AG09309 (cell line): ENCODE measurements at regions not wholly inside any gene's neighbourhood (a gene's known extent, or its start where the extent isn't known, plus 50 kb on each side); places are given as distances from the start of the nearest gene placed in this dataset.

ENCODE experiments used
- DNase-seq: peaks from one replicate; pipeline ENCODE4 v3.0.0-alpha.2; 2010; ENCODE audit warnings: low read depth
- H3K4me3 ChIP-seq: 2 replicates; pipeline ENCODE4 v1.5.1; 2011; ENCODE audit warnings: mild to moderate bottlenecking, low read depth, low read length, moderate library complexity; ENCODE audit not compliant: control insufficient read depth
- TF ChIP-seq, protein P1 (sequence below): IDR thresholded peaks from 2 replicates; pipeline ENCODE4 v1.5.1; 2011; ENCODE audit warnings: mild to moderate bottlenecking, low read depth, low read length, inconsistent platforms; ENCODE audit not compliant: insufficient read depth, control insufficient read depth; ENCODE audit errors: missing control alignments

- H3K4me3 ChIP-seq = no peak overlapping the region
- TF ChIP-seq, protein P1, sequence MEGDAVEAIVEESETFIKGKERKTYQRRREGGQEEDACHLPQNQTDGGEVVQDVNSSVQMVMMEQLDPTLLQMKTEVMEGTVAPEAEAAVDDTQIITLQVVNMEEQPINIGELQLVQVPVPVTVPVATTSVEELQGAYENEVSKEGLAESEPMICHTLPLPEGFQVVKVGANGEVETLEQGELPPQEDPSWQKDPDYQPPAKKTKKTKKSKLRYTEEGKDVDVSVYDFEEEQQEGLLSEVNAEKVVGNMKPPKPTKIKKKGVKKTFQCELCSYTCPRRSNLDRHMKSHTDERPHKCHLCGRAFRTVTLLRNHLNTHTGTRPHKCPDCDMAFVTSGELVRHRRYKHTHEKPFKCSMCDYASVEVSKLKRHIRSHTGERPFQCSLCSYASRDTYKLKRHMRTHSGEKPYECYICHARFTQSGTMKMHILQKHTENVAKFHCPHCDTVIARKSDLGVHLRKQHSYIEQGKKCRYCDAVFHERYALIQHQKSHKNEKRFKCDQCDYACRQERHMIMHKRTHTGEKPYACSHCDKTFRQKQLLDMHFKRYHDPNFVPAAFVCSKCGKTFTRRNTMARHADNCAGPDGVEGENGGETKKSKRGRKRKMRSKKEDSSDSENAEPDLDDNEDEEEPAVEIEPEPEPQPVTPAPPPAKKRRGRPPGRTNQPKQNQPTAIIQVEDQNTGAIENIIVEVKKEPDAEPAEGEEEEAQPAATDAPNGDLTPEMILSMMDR = no peak
- no peak for DNase-seq
Observed at GRCh38 chr21:39105836-39106235, 77.4 kb downstream of the PSMG1 start.

GRCh38 chr21:39105341-39105765 lies 77.9 kb downstream of the PSMG1 start:
- no peak for DNase-seq
- no peak overlapping the region for H3K4me3 ChIP-seq
- TF ChIP-seq, protein P1 = no peak

DNA sequence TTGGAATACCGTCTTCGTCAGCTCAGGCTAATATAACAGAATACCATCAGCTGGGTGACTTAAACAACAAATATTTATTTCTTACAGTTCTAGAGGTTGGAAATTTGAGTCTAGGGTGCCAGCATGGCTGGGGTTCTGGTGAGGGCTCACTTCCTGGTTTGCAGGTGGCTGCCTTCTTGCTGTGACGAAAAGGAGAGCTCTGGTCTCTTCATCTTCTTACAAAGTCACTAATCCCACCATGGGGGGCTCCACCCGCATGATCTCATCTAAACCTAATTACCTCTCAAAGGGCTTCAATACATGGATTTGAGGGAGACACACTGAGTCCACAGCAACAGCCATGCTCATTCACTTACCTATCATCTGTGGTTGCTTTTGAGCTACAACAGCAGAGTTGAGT lies 78.3 kb downstream of the PSMG1 start:
- no peak for DNase-seq
- TF ChIP-seq, protein P1 = no peak
- no peak overlapping the region for H3K4me3 ChIP-seq

DNA sequence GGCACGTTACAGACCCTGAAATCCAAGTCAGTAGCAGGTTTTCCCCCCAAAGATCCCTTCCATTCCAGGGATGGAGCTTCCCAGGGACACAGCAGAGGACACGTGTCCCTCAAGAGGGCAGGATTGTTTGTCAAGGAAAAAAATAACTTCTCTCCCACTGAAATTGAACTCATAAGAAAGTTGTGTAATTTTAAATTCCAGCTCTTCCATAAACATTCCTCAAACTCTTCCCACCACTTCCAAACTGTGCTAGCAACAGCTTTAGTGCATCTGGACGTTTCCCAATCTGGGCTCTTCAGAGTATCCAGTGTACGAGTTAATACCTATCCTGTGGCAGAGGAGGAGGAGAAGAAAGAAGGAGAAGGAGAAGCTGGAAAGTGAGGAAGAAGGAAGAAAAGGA lies 79.6 kb downstream of the PSMG1 start:
- H3K4me3 ChIP-seq = no peak overlapping the region
- DNase-seq = peak; percentile 90
- TF ChIP-seq, protein P1 = no peak

DNA sequence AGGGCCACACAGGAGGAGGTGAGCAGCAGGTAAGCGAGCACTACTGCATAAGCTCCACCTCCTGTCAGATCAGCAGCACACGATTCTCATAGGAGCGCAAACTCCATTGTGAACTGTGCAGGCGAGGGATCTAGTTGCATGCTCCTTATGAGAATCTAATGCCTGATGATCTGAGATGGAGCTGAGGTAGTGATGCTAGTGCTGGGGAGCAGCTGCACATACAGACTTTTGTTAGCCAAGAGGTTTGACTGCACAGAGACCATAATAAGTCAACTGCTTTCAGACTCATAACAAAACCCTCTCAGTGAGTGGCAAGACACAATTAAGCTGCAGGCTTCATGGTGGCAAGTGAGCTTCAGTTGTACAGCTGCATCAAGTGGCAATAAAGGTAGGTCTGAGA lies 83.4 kb downstream of the PSMG1 start:
- DNase-seq = no peak
- TF ChIP-seq, protein P1 = no peak
- H3K4me3 ChIP-seq = no peak overlapping the region

DNA sequence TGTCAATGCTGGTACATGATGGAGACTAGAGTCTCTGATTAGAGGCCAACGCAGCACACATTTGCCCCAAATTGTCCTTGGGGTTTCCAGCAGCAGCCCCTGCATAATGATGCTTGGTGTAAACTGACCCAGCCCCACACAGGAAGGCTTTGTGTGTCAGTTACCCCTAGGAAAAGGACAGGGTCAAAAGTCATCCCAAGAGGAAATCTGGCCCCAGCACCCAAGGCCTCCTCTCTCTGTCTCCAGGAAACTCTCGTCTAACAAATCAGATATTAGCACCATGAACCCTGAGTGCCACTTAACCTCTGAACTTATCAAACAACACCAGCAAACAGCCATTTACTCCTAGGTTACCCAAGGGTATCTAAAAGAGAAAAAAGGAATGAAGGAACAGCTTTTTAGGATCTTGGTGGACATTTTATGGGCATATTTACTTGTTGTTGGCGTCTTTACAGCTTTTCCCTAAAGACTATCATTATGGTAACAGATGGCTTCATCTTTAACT lies 84.5 kb downstream of the PSMG1 start:
- no peak overlapping the region for H3K4me3 ChIP-seq
- no peak for DNase-seq
- TF ChIP-seq, protein P1 = no peak

GRCh38 chr21:39097981-39098380 lies 85.3 kb downstream of the PSMG1 start:
- H3K4me3 ChIP-seq = no peak overlapping the region
- TF ChIP-seq, protein P1 = no peak
- no peak for DNase-seq
